Hematopoietic multipotent progenitor cell treated with erythropoietin and hydrocortisone succinate and interleukin-3 and kit ligand, for 4 days (in vitro differentiated cells): ENCODE measurements at regions not wholly inside any gene's neighbourhood (a gene's known extent, or its start where the extent isn't known, plus 50 kb on each side); places are given as distances from the start of the nearest gene placed in this dataset.

ENCODE experiments used
- DNase-seq: peaks from one replicate; pipeline ENCODE4 v3.0.0-alpha.2; 2015

DNA sequence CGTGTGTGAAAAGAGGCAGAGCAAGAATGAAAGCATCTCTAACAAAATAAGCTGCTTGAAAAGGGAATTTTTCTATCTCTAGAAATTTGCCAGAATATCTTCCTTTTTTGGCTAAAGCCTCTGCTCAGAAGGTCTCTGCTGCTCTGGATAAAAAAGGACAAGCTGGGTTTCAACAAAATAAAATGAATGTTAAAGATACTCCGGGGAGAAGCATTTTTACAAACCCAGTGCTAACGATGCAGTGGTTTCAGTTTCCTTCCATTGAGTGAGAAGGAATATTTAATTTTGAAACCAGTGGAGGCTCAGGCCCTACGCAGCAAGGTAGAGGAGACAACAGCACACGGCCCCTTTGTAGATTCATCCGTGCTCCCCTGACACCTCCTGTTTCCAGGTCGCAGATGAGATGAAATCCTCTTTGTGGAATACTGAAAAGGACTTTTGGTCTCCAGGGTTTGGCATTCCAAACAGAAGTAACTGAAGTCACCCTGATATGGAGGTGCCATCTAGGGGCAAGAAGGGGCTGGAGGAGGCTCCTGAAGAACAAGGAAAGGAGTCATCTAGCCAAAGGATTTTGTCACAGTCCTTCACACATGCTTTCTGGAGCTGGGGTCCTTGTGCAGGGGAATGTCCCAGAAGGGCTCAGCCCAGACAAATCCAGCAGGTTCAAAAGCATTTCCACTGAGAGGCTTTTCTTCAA, 65.7 kb upstream of the SYT6 start:
- no peak for DNase-seq

DNA sequence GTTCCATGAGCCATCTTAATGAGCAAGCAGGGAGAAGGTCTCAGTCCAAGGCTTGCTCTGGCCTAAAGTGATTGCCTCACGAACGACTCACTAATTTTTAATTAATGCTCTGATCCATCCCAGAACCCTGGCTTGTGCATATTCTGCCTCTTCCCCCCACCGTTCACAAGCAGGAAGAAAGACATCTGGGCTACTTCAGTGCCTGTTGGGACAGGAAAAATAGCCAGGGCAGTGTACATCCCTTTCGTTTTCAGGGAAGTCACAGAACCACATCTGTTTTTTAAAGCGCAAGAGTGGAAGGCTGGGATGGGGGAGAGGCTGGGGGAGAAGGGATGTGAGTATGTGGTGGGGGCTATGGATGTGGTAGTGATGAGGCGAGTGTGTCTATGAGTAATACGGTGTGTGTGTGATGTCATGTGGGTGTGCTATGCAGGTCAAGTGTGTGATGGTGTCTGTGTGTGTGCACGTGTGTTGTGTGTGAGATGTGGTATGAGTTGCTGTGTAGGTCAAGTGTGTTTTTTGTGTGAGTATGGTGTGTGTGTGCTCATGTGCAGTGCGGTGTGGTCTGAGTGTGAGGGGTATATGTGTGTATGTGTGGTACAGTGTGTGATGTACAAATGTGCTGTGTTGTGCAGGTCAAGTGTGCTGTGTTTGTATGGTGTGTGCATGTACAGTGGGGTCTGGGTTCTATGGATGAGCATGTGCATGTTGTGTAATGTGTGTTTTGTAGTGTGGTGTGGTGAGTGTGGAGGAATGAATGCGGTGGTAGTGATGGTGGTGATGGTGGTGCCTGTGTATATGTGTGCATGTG, 64.9 kb upstream of the SYT6 start:
- no peak for DNase-seq

DNA sequence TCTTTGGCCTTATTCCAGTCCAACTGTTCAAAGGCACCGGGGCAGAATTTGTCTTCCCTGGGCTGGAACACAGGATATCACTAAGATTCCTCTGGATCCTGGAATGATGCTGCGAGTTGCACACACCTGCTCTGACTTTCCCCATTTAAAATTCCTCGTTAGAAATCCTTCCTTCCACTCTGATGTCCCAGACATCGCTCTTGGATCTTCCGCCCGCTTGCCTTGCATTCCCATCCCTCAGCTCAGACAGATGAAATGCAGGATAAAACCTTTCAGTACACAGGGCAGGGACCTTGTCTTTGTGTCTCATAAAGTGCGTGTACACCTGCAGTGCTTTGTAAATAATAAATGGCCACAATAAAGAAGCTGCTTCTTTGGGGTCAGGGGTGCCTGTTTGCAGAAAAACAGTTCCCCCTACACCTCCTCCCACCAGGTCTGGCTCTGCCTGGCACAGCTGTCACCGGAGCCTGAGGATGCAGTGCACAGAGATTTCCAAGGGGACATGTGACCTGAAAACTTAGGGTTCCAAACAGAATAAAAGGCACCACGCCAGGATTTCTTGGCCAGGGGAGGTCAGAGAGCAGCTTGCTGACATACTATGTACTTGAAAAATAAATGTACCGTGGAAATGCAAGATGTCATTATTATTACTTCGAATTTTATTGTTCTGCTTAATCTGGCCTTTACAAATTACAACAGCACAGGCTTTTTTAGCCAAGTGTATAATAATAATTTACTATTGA, 62.9 kb upstream of the SYT6 start:
- no peak for DNase-seq

DNA sequence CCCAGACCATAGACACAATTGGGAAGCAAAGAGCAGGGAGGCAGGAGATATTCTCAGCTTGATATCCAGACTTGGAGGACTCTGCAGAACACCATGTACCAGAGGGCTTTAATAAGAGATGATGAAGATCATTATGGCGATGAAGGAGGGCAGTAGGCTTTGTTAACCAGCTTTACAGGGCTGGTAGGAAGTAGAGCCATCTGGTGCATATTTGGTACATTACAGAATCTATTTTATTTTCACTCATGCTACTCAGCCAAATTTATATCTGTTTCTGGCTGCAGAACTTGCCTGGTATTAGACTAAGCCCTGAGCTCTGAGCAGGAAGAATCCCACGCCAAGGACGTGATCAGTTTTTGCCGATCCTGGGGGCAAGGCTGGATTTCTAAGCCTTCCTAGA, 61.8 kb upstream of the SYT6 start:
- DNase-seq, result peak; percentile 16

DNA sequence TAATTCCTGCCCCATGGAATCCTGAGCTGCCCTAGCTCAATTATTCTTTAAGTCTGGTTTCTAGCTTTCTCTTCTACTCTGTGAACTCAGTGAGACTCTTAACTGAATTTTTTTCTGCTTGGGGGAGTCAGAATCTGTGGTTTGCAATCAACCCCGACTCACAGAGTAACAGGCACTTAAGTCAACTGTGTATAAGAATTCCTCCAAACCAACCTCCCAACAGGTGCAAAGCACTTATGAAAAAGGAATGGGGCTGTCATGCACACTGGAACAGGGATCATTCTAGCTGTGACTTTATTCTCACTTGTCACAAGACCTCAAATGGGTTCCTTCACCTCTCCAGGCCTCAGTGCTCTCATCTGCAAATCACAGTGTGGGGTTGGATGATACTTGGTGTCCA, 60.3 kb upstream of the SYT6 start:
- no peak for DNase-seq

DNA sequence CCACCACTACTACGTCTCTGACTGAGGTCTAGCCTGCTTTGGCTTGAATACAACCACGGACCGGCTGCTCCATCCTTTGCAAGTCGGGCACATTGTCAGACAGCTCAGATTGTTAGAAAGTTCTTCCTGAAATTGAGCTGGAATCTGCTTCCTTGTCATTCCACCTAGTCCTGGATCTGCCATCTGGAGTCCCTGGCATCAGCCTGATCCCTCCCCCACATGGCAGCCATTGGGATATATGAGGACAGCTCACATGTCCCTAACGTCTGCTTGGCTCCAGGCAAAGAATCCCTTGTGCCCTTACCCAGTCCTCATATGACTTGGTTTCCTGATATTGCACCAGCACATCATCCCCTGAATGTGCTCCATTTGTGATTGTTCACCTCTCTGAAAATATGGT, 56.3 kb upstream of the SYT6 start:
- DNase-seq, result no peak

DNA sequence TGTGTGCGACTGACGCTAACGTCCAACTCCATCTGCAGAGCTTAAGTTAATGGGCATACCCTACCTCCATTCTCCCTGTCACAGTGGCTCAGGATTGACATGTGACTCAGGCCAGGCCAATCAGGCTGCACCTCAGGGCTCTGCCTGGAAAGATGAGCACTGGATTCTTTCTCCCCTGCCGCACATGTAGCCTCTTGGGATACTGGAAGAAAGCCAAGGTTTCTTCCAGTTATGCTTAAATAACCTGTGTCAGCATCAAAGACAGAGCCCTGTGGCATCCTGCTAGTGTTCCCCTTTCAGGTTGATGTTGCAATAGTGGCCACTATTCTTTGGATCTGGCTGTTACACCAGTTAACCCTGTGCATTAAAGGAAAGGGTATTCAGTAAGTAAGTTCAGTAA, 55.0 kb upstream of the SYT6 start:
- DNase-seq, result peak; percentile 16

DNA sequence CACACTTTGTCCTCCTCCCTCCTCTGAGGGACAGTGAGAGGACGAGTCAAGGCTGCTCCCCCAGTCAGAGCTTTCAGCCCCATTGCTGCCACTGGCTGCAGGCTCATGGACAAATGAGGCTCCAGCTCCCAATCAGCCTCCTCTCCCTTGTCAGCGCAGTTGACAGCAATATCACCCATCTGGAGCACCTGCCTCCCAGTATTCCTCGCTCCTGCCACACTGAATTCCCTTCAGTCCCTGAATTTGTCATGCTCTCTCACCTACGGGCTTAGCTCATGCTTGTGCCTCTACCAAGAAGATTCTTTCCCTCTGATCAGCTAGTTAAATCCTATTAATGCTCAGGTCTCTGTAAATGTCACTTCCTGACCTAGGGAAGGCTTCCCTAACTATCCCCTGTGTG, 54.4 kb upstream of the SYT6 start:
- no peak for DNase-seq

DNA sequence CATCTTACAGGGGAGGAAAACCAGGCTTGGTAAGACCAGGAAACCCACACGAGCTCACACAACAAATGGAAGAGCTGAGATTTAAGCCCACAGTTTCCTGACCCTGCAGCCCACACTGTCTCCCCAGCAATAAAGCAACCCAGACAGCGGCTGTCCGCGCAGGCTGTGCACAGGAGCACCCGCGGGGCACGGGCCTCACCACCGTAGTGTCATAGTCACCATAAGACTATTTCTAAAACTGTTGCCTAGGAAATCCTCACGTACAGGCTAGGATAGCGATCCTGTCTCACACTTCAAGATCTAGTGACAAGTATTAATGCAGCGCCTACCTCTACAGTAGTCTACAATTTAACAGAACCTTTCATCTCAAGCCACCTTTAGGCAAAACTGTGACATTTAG, 54.0 kb upstream of the SYT6 start:
- DNase-seq, result peak; percentile 7

DNA sequence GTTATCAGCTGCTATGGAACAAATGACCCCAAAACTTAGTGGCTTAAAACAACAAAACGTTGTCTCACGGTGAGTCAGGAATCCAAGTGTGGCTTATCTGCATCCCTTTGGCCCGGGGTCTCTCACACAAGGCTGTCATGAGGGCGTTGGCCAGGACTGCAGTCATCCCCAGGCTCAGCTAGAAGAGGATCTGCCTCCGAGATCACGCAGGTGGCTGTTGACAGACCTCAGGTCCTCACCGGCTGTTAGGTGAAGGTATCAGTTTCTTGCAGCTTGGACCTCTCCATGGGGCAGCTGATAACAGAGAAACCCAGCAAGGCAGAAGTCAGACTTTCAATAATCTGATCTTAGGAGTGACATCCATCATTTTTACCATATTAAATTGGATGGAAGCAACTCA, 52.7 kb upstream of the SYT6 start:
- no peak for DNase-seq

DNA sequence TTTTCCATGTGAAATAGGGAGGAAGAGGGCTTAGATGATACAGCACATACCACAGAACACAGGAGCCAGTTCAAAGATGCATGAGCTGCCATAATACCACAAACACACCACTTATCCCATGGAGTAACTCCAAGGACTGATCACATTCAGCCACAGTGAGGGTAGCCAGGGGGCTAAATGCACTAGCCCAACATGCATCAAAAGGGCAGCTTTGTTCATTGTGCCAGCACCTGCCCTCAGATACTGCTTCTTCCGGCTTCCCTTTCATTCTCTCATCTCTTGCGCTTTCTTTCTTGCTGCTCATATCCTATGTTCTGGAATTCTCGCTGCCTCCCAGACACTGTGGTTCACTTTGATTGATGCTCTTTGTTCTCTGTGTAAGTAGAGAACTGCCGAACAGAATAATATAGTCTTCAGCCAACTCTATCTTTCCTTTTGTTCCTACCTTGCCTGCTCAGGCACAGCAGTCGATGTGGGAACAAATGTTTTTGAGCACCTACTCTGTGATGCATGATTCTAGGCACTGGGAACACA, 50.0 kb upstream of the SYT6 start:
- no peak for DNase-seq
